Liver (tissue), 8 donors: ENCODE measurements at regions not wholly inside any gene's neighbourhood (a gene's known extent, or its start where the extent isn't known, plus 50 kb on each side); places are given as distances from the start of the nearest gene placed in this dataset.

ENCODE experiments used
- DNase-seq: peaks from one replicate; pipeline ENCODE4 v3.0.0-alpha.2; 2017; ENCODE audit warnings: low spot score
- H3K27ac ChIP-seq, 2 donors: one replicate each; pipeline ENCODE4 v1.7.0; 2013; ENCODE audit warnings: inconsistent platforms in 2 of 2, low read length in 2 of 2, control low read depth in 1 of 2, low read depth in 1 of 2, mild to moderate bottlenecking in 1 of 2
- H3K27me3 ChIP-seq, 4 donors: one replicate each; pipeline versions ENCODE4 v1.6.1 to v1.7.0; 2013; ENCODE audit warnings: low read length in 3 of 4, inconsistent platforms in 1 of 4, mild to moderate bottlenecking in 1 of 4, moderate library complexity in 1 of 4; ENCODE audit not compliant: control insufficient read depth in 4 of 4, insufficient read depth in 4 of 4
- H3K36me3 ChIP-seq, 4 donors: one replicate each; pipeline versions ENCODE4 v1.6.1 to v1.7.0; 2013; ENCODE audit warnings: low read length in 3 of 4, mild to moderate bottlenecking in 3 of 4, low read depth in 1 of 4, moderate library complexity in 1 of 4; ENCODE audit not compliant: control insufficient read depth in 4 of 4, insufficient read depth in 3 of 4
- H3K4me1 ChIP-seq, 4 donors: one replicate each; pipeline versions ENCODE4 v1.6.1 to v1.7.0; 2013; ENCODE audit warnings: low read length in 3 of 4, mild to moderate bottlenecking in 3 of 4, moderate library complexity in 1 of 4; ENCODE audit not compliant: control insufficient read depth in 4 of 4, insufficient read depth in 4 of 4
- H3K4me3 ChIP-seq, 3 donors: one replicate each; pipeline versions ENCODE4 v1.6.1 to v1.7.0; 2013; ENCODE audit warnings: low read length in 3 of 3, control low read depth in 1 of 3, low read depth in 1 of 3, mild to moderate bottlenecking in 1 of 3
- H3K9ac ChIP-seq, 2 donors: one replicate each; pipeline ENCODE4 v1.7.0; 2013; ENCODE audit warnings: low read length in 2 of 2, mild to moderate bottlenecking in 2 of 2, moderate library complexity in 2 of 2, control low read depth in 1 of 2, low read depth in 1 of 2
- H3K9me3 ChIP-seq, 4 donors: one replicate each; pipeline versions ENCODE4 v1.6.1 to v1.7.0; 2013; ENCODE audit warnings: low read length in 3 of 4; ENCODE audit not compliant: control insufficient read depth in 4 of 4
- ATF3 ChIP-seq: IDR thresholded peaks from 2 replicates; pipeline ENCODE4 v1.6.1; 2016; ENCODE audit warnings: antibody characterized with exemption
- CTCF ChIP-seq: fragments of 150-350 bp; IDR thresholded peaks from 2 replicates; pipeline ENCODE4 v1.5.1; 2017; ENCODE audit warnings: improper control_type of control experiment, low read depth, low read length; ENCODE audit not compliant: missing input control
- EGR1 ChIP-seq, 2 donors: IDR thresholded peaks; 2 replicates each; pipeline ENCODE4 v1.6.1; 2016 to 2018; ENCODE audit warnings: antibody characterized with exemption in 2 of 2, low read depth in 2 of 2
- FOXA1 ChIP-seq: IDR thresholded peaks from 2 replicates; pipeline ENCODE4 v1.6.1; 2016; ENCODE audit warnings: antibody characterized with exemption
- FOXA2 ChIP-seq: IDR thresholded peaks from 2 replicates; pipeline ENCODE4 v1.6.1; 2016; ENCODE audit warnings: antibody characterized with exemption
- GABPA ChIP-seq, 2 donors: IDR thresholded peaks in 1 of 2; conservative IDR thresholded peaks in 1 of 2; 2 replicates each; pipeline ENCODE4 v1.6.1; 2016; ENCODE audit warnings: antibody characterized with exemption in 2 of 2, mild to moderate bottlenecking in 1 of 2, moderate library complexity in 1 of 2
- HNF4A ChIP-seq, 2 donors: conservative IDR thresholded peaks; 2 replicates each; pipeline ENCODE4 v1.6.1; 2016; ENCODE audit warnings: antibody characterized with exemption in 2 of 2, mild to moderate bottlenecking in 2 of 2
- JUND ChIP-seq, 2 donors: IDR thresholded peaks; 2 replicates each; pipeline ENCODE4 v1.6.1; 2016; ENCODE audit warnings: antibody characterized with exemption in 2 of 2
- MAX ChIP-seq: IDR thresholded peaks from 2 replicates; pipeline ENCODE4 v1.6.1; 2016; ENCODE audit warnings: antibody characterized with exemption
- NR2F2 ChIP-seq: IDR thresholded peaks from 2 replicates; pipeline ENCODE4 v1.6.1; 2016; ENCODE audit warnings: antibody characterized with exemption
- RAD21 ChIP-seq, 2 donors: IDR thresholded peaks; 2 replicates each; pipeline ENCODE4 v1.6.1; 2016; ENCODE audit warnings: antibody characterized with exemption in 2 of 2, mild to moderate bottlenecking in 2 of 2
- REST ChIP-seq: IDR thresholded peaks from 2 replicates; pipeline ENCODE4 v1.6.1; 2016; ENCODE audit warnings: antibody characterized with exemption, mild to moderate bottlenecking
- RXRA ChIP-seq, 2 donors: IDR thresholded peaks; 2 replicates each; pipeline ENCODE4 v1.6.1; 2017 to 2018; ENCODE audit warnings: antibody characterized with exemption in 2 of 2, mild to moderate bottlenecking in 1 of 2
- TAF1 ChIP-seq: conservative IDR thresholded peaks from 2 replicates; pipeline ENCODE4 v1.6.1; 2016; ENCODE audit warnings: antibody characterized with exemption, mild to moderate bottlenecking
- YY1 ChIP-seq: IDR thresholded peaks from 2 replicates; pipeline ENCODE4 v1.6.1; 2016; ENCODE audit warnings: antibody characterized with exemption, mild to moderate bottlenecking
- whole genome bisulfite sequencing: extraction: QIAGEN DNeasy Blood & Tissue Kit; methylation state at CpG from one replicate; pipeline ENCODE4 v1.1.7; 2013; 5-methylcytosine and 5-hydroxymethylcytosine counted together
- donor health status: healthy.
- donor health status: healthy.
- donor health status: healthy.
- donor health status: healthy.
- donor health status: healthy.

- TF ChIP-seq GABPA (IDR thresholded peaks at IDR 0.05 in 1 of 2, conservative IDR thresholded peaks at IDR 0.05 in 1 of 2) (no peak), TAF1 (no peak)
Observed at GRCh38 chr7:35454575-35455385, 200.9 kb upstream of the TBX20 start (continued).

GRCh38 chr7:35450456-35451214 lies 196.7 kb upstream of the TBX20 start:
- Histone ChIP-seq H3K9ac (no peak overlapping the region), H3K9me3 (no peaks in the 10 kb centered on the region), H3K27me3 (peaks cover 0 to 8% (median 3%) of the 10 kb centered on the region in 4 donors), H3K4me1 (peaks cover 0 to 9% (median 0%) of the 10 kb centered on the region in 4 donors), H3K27ac (no peak overlapping the region), H3K4me3 (no peak overlapping the region), H3K36me3 (no peaks in the 10 kb centered on the region)
- DNase-seq: no peak
- 76% methylated on average over 3 of the region's 3 CpGs for WGBS
- TF ChIP-seq FOXA1 (no peak), ATF3 (no peak), EGR1 (IDR thresholded peaks at IDR 0.05; ENCODE audit: low read depth in 2 of 2) (no peak), JUND (IDR thresholded peaks at IDR 0.05) (no peak), MAX (no peak), HNF4A (conservative IDR thresholded peaks at IDR 0.05) (no peak), REST (no peak), TAF1 (no peak), CTCF (no peak), GABPA (IDR thresholded peaks at IDR 0.05 in 1 of 2, conservative IDR thresholded peaks at IDR 0.05 in 1 of 2) (no peak), RXRA (IDR thresholded peaks at IDR 0.05) (no peak), YY1 (no peak)

- WGBS: 79% methylated on average over 4 of the region's 4 CpGs
- no peak for DNase-seq
- Histone ChIP-seq H3K4me3 (no peak overlapping the region), H3K9me3 (no peaks in the 10 kb centered on the region), H3K4me1 (no peaks in the 10 kb centered on the region), H3K9ac (no peak overlapping the region), H3K27ac (no peak overlapping the region), H3K27me3 (no peaks in the 10 kb centered on the region), H3K36me3 (no peaks in the 10 kb centered on the region)
- TF ChIP-seq HNF4A (conservative IDR thresholded peaks at IDR 0.05) (no peak), CTCF (no peak), NR2F2 (no peak), ATF3 (no peak), EGR1 (IDR thresholded peaks at IDR 0.05; ENCODE audit: low read depth in 2 of 2) (no peak), RAD21 (IDR thresholded peaks at IDR 0.05) (no peak), MAX (no peak), FOXA2 (no peak)
Observed at GRCh38 chr7:35448486-35448885, 194.6 kb upstream of the TBX20 start.
